ENCODE measurements at regions not wholly inside any gene's neighbourhood (a gene's known extent, or its start where the extent isn't known, plus 50 kb on each side); places are given as distances from the start of the nearest gene placed in this dataset.
A peak's percentile ranks its signal among the peaks of the same experiment; 100 is the strongest.

DNA sequence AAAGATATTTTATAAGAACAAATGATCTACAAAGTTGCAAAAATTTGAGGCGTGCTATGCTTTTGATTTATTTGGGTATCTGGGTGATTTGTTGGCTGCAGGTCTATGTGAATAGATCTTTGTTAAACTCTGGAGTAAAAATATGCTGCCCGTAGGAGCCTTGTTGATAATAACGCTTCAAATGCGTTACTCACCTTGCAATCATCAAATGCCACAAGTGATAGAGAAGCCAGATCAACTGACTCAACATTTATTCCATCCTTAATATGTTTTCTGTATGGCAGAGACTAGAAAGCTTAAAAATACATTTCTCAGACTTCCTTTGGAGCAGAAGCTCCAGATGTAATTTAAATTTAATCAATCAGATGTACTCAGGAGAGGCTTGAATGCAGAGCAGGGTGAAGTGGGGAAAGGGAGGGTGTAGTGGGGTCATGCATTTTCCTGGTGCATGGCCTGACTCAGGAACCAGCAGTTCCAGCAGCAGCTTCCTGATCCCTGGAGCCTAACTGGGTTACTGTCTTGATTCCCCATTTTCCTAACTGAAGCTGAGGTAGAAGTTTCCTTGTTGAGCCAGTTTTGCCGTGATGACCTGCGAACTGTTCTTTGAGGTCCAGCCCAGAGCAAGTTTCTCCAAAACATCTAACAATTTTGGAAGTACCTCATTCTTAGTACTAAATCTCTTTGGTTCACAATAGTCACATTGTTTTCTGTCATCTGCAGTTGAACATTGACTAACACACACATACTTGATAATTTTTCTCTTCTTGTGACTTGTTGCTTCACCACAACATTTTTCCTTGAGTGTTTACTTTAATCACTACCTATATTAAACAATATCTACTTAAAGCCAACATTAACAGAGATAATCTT is 284.7 kb upstream of the CWC22 start:
- H3K9me3 Mint-ChIP-seq, result no peaks in the 10 kb centered on the region
- no peak overlapping the region for H3K27ac Mint-ChIP-seq (ENCODE audit: unreplicated experiment)
- H3K4me3 Mint-ChIP-seq, result no peak overlapping the region
- no peak for DNase-seq (ENCODE audit: low read depth, low spot score)
- no peak for TF ChIP-seq CTCF (conservative IDR thresholded peaks at IDR 0.05)
- no peaks in the 10 kb centered on the region for H3K27me3 Mint-ChIP-seq (ENCODE audit: low read depth)
- H3K36me3 Mint-ChIP-seq (ENCODE audit: low read depth), result peaks cover 3% of the 10 kb centered on the region
- peaks cover 4% of the 10 kb centered on the region for H3K4me1 Mint-ChIP-seq

GRCh38 chr2:180291060-180291459 is 284.0 kb upstream of the CWC22 start:
- Mint-ChIP-seq H3K4me1 (peaks cover 4% of the 10 kb centered on the region), H3K9me3 (no peaks in the 10 kb centered on the region), H3K36me3 (ENCODE audit: low read depth) (peaks cover 3% of the 10 kb centered on the region), H3K4me3 (no peak overlapping the region), H3K27me3 (ENCODE audit: low read depth) (no peaks in the 10 kb centered on the region), H3K27ac (ENCODE audit: unreplicated experiment) (no peak overlapping the region)
- TF ChIP-seq CTCF (conservative IDR thresholded peaks at IDR 0.05), result no peak
- DNase-seq (ENCODE audit: low read depth, low spot score), result no peak

DNA sequence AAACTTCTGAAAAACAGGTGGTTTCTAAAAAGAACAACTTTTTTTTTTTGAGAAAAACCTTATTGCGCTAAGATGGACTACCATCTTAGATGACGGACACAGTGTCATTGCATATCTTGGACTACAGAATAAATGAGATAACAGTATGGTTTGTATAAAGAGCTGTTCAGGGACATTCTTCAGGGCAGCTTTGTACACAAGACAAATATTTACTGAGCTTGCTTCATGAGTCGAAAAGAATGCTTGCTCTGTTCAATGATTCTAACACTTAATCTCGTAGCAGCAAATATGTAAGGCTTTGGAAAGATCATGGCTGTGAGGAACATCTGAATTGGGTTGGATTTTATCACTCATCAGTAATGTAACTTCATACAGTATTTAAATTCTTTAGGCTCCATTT is 282.5 kb upstream of the CWC22 start:
- H3K4me1 Mint-ChIP-seq, result peaks cover 8% of the 10 kb centered on the region
- H3K36me3 Mint-ChIP-seq (ENCODE audit: low read depth), result no peaks in the 10 kb centered on the region
- TF ChIP-seq CTCF (conservative IDR thresholded peaks at IDR 0.05), result no peak
- H3K9me3 Mint-ChIP-seq, result no peaks in the 10 kb centered on the region
- H3K27me3 Mint-ChIP-seq (ENCODE audit: low read depth), result no peaks in the 10 kb centered on the region
- DNase-seq (ENCODE audit: low read depth, low spot score), result no peak
- H3K27ac Mint-ChIP-seq (ENCODE audit: unreplicated experiment), result peak overlapping the region; percentile 8
- no peak overlapping the region for H3K4me3 Mint-ChIP-seq

GRCh38 chr2:180279581-180279980 is 272.5 kb upstream of the CWC22 start:
- Mint-ChIP-seq H3K27ac (ENCODE audit: unreplicated experiment) (no peak overlapping the region), H3K9me3 (peaks cover 6% of the 10 kb centered on the region), H3K36me3 (ENCODE audit: low read depth) (peaks cover 2% of the 10 kb centered on the region), H3K4me3 (no peak overlapping the region), H3K27me3 (ENCODE audit: low read depth) (no peaks in the 10 kb centered on the region), H3K4me1 (peaks cover 13% of the 10 kb centered on the region)
- TF ChIP-seq CTCF (conservative IDR thresholded peaks at IDR 0.05), result no peak
- no peak for DNase-seq (ENCODE audit: low read depth, low spot score)

DNA sequence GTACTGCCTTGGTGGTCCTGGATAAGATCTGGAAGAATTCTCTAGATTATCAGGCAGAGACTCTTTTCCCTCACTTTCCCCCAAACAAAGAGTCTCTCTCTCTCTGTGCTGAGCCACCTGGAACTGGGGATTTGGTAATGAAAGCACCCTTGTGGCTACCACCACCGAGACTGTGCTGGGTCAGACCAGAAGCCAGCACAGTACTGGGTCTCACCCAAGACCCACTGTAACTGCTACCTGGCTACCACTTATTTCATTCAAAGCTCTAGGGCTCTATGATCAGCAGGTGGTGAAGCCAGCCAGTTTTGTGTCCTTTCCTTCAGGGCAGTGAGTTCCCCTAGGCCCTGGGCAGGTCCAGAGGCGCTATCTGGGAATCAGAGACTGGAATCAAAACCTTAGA is 269.6 kb upstream of the CWC22 start:
- peaks cover 13% of the 10 kb centered on the region for H3K9me3 Mint-ChIP-seq
- H3K4me3 Mint-ChIP-seq, result no peak overlapping the region
- TF ChIP-seq CTCF (conservative IDR thresholded peaks at IDR 0.05), result no peak
- H3K27ac Mint-ChIP-seq (ENCODE audit: unreplicated experiment), result no peak overlapping the region
- peaks cover 6% of the 10 kb centered on the region for H3K36me3 Mint-ChIP-seq (ENCODE audit: low read depth)
- H3K4me1 Mint-ChIP-seq, result peaks cover 5% of the 10 kb centered on the region
- DNase-seq (ENCODE audit: low read depth, low spot score), result no peak
- H3K27me3 Mint-ChIP-seq (ENCODE audit: low read depth), result no peaks in the 10 kb centered on the region
